HCT116 (cell line): ENCODE measurements at regions not wholly inside any gene's neighbourhood (a gene's known extent, or its start where the extent isn't known, plus 50 kb on each side); places are given as distances from the start of the nearest gene placed in this dataset.

Source experiments
- ATAC-seq: fragments of 200-7000 bp; cut with Tn5 transposase; 2 replicates; pipeline ENCODE4 v1.9.1; 2020; ENCODE audit warnings: mild to moderate bottlenecking, moderate library complexity
- BruUV-seq: library from RNA; stranded (reverse); fragments of 400-500 nt; replicated peaks from 2 replicates; lab custom pipeline; 2021; lab: Mats Ljungman, UMichigan
- CTCF ChIA-PET: fragments of 300-600 bp; sonication (Branson Sonifier 250); formaldehyde crosslinking; loops from one replicate; lab custom pipeline; 2021; ENCODE audit warnings: antibody characterized with exemption; lab: Charles Lee
- POLR2A ChIA-PET: fragments of 300-600, 350-600 bp; sonication (Branson Sonifier 250); formaldehyde crosslinking; loops from one replicate; lab custom pipeline; 2021; ENCODE audit warnings: antibody characterized with exemption; lab: Charles Lee
- RAD21 ChIA-PET, 2 experiments: fragments of 300-600 bp; sonication (Branson Sonifier 250); formaldehyde crosslinking; loops; one replicate each; lab custom pipeline; 2023; ENCODE audit warnings: low total read pairs in 2 of 2; ENCODE audit not compliant: uncharacterized antibody in 2 of 2, unreplicated experiment in 2 of 2, low non-redundant PET in 1 of 2; lab: Charles Lee
- DNase-seq: peaks from one replicate; pipeline ENCODE4 v3.0.0-alpha.2; 2010; ENCODE audit warnings: low read depth, low spot score
- H2AFZ ChIP-seq: fragments of 200-600 bp; shearing (Covaris generic), sonication (generic); 2 replicates; pipeline ENCODE4 v1.6.1; 2017; ENCODE audit warnings: low read depth, mixed run types, mixed read lengths, antibody characterized with exemption, low read length; ENCODE audit not compliant: poor library complexity, severe bottlenecking
- H3K27ac ChIP-seq: 2 replicates; pipeline ENCODE4 v1.5.1; 2012; ENCODE audit warnings: low read depth, low read length
- H3K27me3 ChIP-seq: fragments of 200-600 bp; sonication (generic); 2 replicates; pipeline ENCODE4 v1.6.1; 2016; ENCODE audit warnings: mixed run types, low read length, mixed read lengths; ENCODE audit not compliant: insufficient read depth
- H3K36me3 ChIP-seq, 2 experiments: fragments of 200-500 bp in 1 of 2; fragments of 200-600 bp in 1 of 2; sonication (Bioruptor generic) in 1 of 2; sonication (generic) in 1 of 2; 2 replicates each; pipeline versions ENCODE4 v1.5.1 to v1.6.1; 2014 to 2016; ENCODE audit warnings: low read length in 2 of 2, inconsistent platforms in 1 of 2, mixed read lengths in 1 of 2, mixed run types in 1 of 2; ENCODE audit not compliant: insufficient read depth in 2 of 2, control insufficient read depth in 1 of 2
- H3K4me1 ChIP-seq, 2 experiments: fragments of 200-600 bp in 1 of 2; sonication (generic) in 1 of 2; 2 replicates each; pipeline versions ENCODE4 v1.5.1 to v1.6.1; 2012 to 2017; ENCODE audit warnings: low read length in 2 of 2, inconsistent platforms in 1 of 2, mild to moderate bottlenecking in 1 of 2, mixed read lengths in 1 of 2, mixed run types in 1 of 2, moderate library complexity in 1 of 2; ENCODE audit not compliant: insufficient read depth in 2 of 2, control insufficient read depth in 1 of 2
- H3K4me2 ChIP-seq: fragments of 200-600 bp; sonication (generic); 2 replicates; pipeline ENCODE4 v1.6.1; 2017; ENCODE audit warnings: mixed run types, low read length, mixed read lengths
- H3K4me3 ChIP-seq, 2 experiments: fragments of 200-600 bp in 1 of 2; sonication (generic) in 1 of 2; replicated peaks in 1 of 2; 2 replicates each; pipeline ENCODE4 v1.5.1; 2011 to 2016; ENCODE audit warnings: low read length in 2 of 2, control low read depth in 1 of 2, low read depth in 1 of 2, mild to moderate bottlenecking in 1 of 2, mixed read lengths in 1 of 2, mixed run types in 1 of 2
- H3K79me2 ChIP-seq: fragments of 200-600 bp; sonication (generic); 2 replicates; pipeline ENCODE4 v1.6.1; 2017; ENCODE audit warnings: mild to moderate bottlenecking, mixed run types, low read length, moderate library complexity, mixed read lengths; ENCODE audit not compliant: insufficient read depth
- H3K9ac ChIP-seq: fragments of 200-600 bp; sonication (generic); 2 replicates; pipeline ENCODE4 v1.6.1; 2016; ENCODE audit warnings: low read length, mixed read lengths
- H3K9me2 ChIP-seq: fragments of 200-600 bp; sonication (generic), shearing (Covaris generic); 2 replicates; pipeline ENCODE4 v1.6.1; 2017; ENCODE audit warnings: mixed run types, mild to moderate bottlenecking, moderate library complexity; ENCODE audit not compliant: insufficient read depth
- H3K9me3 ChIP-seq, 2 experiments: fragments of 200-500 bp in 1 of 2; fragments of 200-600 bp in 1 of 2; sonication (Bioruptor generic) in 1 of 2; sonication (generic) in 1 of 2; 2 replicates each; pipeline ENCODE4 v1.6.1; 2014 to 2017; ENCODE audit warnings: low read length in 2 of 2, mixed read lengths in 2 of 2, inconsistent platforms in 1 of 2, low read depth in 1 of 2, mild to moderate bottlenecking in 1 of 2, mixed run types in 1 of 2, moderate library complexity in 1 of 2; ENCODE audit not compliant: control insufficient read depth in 1 of 2, insufficient read depth in 1 of 2
- H4K20me1 ChIP-seq: fragments of 200-600 bp; sonication (generic), shearing (Covaris generic); 2 replicates; pipeline ENCODE4 v1.6.1; 2017; ENCODE audit warnings: mixed run types, mild to moderate bottlenecking, moderate library complexity; ENCODE audit not compliant: insufficient read depth
- CBX3 ChIP-seq: IDR thresholded peaks from 2 replicates; pipeline ENCODE4 v1.6.1; 2012; ENCODE audit warnings: low read depth
- EGR1 ChIP-seq: IDR thresholded peaks from 2 replicates; pipeline ENCODE4 v1.6.1; 2012; ENCODE audit warnings: low read depth
- ELF1 ChIP-seq: IDR thresholded peaks from 2 replicates; pipeline ENCODE4 v1.6.1; 2012; ENCODE audit warnings: low read depth, borderline replicate concordance
- EZH2 ChIP-seq: fragments of 200-600 bp; sonication (generic); IDR thresholded peaks from 2 replicates; pipeline ENCODE4 v1.6.1; 2017; ENCODE audit warnings: antibody characterized with exemption, mixed run types
- JUND ChIP-seq: IDR thresholded peaks from 2 replicates; pipeline ENCODE4 v1.6.1; 2012
- POLR2AphosphoS5 ChIP-seq: IDR thresholded peaks from 2 replicates; pipeline ENCODE4 v1.6.1; 2011; ENCODE audit warnings: mild to moderate bottlenecking, low read depth, low read length, moderate library complexity
- RAD21 ChIP-seq: IDR thresholded peaks from 2 replicates; pipeline ENCODE4 v1.6.1; 2012; ENCODE audit warnings: low read depth, mild to moderate bottlenecking
- SIN3A ChIP-seq: IDR thresholded peaks from 2 replicates; pipeline ENCODE4 v1.6.1; 2012; ENCODE audit warnings: low read depth
- SP1 ChIP-seq: IDR thresholded peaks from 2 replicates; pipeline ENCODE4 v1.6.1; 2012; ENCODE audit warnings: low read depth
- SRF ChIP-seq: IDR thresholded peaks from 2 replicates; pipeline ENCODE4 v1.6.1; 2012; ENCODE audit warnings: low read depth
- ZNF274 ChIP-seq: fragments of 200-500 bp; sonication (Bioruptor generic); IDR thresholded peaks from 2 replicates; pipeline ENCODE4 v1.6.1; 2014; ENCODE audit warnings: mild to moderate bottlenecking, low read depth, low read length, inconsistent platforms
- intact Hi-C: fragments of 100-400 bp; cut with micrococcal nuclease; formaldehyde crosslinking; loops from 2 replicates; pipeline ENCODE4 v1.10.0; 2022
- TF ChIP-seq, protein P1 (sequence below), 3 experiments: fragments of 200-600 bp in 1 of 3; sonication (generic) in 1 of 3; IDR thresholded peaks in 2 of 3; conservative IDR thresholded peaks in 1 of 3; 2 replicates each; pipeline ENCODE4 v1.5.1; 2012 to 2017; ENCODE audit warnings: low read depth in 2 of 3, low read length in 2 of 3, antibody characterized with exemption in 1 of 3, borderline replicate concordance in 1 of 3, control low read depth in 1 of 3, mild to moderate bottlenecking in 1 of 3, mixed read lengths in 1 of 3, mixed run types in 1 of 3, moderate library complexity in 1 of 3; ENCODE audit not compliant: insufficient read depth in 1 of 3
- TF ChIP-seq, protein P2 (sequence below): IDR thresholded peaks from 2 replicates; pipeline ENCODE4 v1.6.1; 2012
- TF ChIP-seq, protein P3 (sequence below): IDR thresholded peaks from 2 replicates; pipeline ENCODE4 v1.6.1; 2011; ENCODE audit warnings: mild to moderate bottlenecking, low read length, moderate library complexity; ENCODE audit not compliant: insufficient replicate concordance; ENCODE audit errors: extremely low read depth
- TF ChIP-seq, protein P4 (sequence below): IDR thresholded peaks from 2 replicates; pipeline ENCODE4 v1.6.1; 2012; ENCODE audit warnings: low read depth

DNA sequence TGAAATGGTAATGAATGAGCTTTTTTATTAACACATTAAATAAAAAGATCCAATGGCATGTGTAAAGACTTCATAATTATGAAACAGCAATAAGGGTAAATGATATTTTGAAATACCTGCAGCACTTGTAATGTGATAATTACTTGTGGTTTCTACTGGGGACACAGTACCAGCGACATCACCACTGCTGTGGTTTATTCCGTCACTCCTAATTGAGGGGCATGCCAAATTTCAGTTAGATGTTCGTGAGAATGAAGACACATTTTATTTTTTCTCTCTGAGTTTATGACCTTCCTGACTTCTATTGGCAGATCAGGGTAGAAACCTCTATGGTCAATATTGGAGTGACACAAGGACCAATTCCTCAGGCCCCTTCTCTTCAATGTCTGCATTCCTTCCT lies 131.9 kb upstream of the XYLT1 start (continued):
- TF ChIP-seq, protein P1, sequence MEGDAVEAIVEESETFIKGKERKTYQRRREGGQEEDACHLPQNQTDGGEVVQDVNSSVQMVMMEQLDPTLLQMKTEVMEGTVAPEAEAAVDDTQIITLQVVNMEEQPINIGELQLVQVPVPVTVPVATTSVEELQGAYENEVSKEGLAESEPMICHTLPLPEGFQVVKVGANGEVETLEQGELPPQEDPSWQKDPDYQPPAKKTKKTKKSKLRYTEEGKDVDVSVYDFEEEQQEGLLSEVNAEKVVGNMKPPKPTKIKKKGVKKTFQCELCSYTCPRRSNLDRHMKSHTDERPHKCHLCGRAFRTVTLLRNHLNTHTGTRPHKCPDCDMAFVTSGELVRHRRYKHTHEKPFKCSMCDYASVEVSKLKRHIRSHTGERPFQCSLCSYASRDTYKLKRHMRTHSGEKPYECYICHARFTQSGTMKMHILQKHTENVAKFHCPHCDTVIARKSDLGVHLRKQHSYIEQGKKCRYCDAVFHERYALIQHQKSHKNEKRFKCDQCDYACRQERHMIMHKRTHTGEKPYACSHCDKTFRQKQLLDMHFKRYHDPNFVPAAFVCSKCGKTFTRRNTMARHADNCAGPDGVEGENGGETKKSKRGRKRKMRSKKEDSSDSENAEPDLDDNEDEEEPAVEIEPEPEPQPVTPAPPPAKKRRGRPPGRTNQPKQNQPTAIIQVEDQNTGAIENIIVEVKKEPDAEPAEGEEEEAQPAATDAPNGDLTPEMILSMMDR (IDR thresholded peaks at IDR 0.05 in 2 of 3, conservative IDR thresholded peaks at IDR 0.05 in 1 of 3; ENCODE audit: borderline replicate concordance in 1 of 3, insufficient read depth in 1 of 3, low read depth in 2 of 3, low read length in 2 of 3) = no peak
- TF ChIP-seq, all 23 proteins: peak for 0

DNA sequence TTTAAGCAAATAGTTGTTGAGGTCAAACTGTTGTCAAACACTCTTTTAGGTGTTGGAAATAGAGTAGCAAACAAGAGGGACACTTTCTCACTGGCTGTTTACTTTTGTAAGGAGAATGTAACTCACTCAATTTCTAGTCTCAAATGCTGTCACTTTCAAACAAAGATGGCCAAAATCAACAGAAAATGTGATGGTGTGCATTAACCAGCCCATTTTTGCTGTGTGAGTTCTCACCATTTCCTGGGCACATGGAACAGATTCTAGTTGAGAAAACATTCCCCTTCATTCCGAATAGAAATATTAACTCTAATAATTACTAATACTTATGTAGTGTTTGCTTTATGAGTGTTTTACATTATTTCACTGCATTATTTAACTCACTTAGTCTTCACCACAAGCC lies 128.2 kb upstream of the XYLT1 start:
- CTCF ChIA-PET = interaction anchor here (1.0 kb wide), 1 partner anchor 20 kb away, joined by 4 read pairs; no protein-coding TSS in a partner anchor
- TF ChIP-seq POLR2AphosphoS5 = no peak
- TF ChIP-seq, protein P2, sequence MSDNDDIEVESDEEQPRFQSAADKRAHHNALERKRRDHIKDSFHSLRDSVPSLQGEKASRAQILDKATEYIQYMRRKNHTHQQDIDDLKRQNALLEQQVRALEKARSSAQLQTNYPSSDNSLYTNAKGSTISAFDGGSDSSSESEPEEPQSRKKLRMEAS = no peak
- no peak for TF ChIP-seq SP1
- TF ChIP-seq RAD21 = no peak
- TF ChIP-seq ZNF274 = no peak
- no peak for TF ChIP-seq CBX3
- TF ChIP-seq, protein P3, sequence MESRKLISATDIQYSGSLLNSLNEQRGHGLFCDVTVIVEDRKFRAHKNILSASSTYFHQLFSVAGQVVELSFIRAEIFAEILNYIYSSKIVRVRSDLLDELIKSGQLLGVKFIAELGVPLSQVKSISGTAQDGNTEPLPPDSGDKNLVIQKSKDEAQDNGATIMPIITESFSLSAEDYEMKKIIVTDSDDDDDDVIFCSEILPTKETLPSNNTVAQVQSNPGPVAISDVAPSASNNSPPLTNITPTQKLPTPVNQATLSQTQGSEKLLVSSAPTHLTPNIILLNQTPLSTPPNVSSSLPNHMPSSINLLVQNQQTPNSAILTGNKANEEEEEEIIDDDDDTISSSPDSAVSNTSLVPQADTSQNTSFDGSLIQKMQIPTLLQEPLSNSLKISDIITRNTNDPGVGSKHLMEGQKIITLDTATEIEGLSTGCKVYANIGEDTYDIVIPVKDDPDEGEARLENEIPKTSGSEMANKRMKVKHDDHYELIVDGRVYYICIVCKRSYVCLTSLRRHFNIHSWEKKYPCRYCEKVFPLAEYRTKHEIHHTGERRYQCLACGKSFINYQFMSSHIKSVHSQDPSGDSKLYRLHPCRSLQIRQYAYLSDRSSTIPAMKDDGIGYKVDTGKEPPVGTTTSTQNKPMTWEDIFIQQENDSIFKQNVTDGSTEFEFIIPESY = no peak
- TF ChIP-seq EZH2 = no peak
- TF ChIP-seq SRF = no peak
- TF ChIP-seq JUND = no peak
- no peak for TF ChIP-seq EGR1
- TF ChIP-seq, protein P4, sequence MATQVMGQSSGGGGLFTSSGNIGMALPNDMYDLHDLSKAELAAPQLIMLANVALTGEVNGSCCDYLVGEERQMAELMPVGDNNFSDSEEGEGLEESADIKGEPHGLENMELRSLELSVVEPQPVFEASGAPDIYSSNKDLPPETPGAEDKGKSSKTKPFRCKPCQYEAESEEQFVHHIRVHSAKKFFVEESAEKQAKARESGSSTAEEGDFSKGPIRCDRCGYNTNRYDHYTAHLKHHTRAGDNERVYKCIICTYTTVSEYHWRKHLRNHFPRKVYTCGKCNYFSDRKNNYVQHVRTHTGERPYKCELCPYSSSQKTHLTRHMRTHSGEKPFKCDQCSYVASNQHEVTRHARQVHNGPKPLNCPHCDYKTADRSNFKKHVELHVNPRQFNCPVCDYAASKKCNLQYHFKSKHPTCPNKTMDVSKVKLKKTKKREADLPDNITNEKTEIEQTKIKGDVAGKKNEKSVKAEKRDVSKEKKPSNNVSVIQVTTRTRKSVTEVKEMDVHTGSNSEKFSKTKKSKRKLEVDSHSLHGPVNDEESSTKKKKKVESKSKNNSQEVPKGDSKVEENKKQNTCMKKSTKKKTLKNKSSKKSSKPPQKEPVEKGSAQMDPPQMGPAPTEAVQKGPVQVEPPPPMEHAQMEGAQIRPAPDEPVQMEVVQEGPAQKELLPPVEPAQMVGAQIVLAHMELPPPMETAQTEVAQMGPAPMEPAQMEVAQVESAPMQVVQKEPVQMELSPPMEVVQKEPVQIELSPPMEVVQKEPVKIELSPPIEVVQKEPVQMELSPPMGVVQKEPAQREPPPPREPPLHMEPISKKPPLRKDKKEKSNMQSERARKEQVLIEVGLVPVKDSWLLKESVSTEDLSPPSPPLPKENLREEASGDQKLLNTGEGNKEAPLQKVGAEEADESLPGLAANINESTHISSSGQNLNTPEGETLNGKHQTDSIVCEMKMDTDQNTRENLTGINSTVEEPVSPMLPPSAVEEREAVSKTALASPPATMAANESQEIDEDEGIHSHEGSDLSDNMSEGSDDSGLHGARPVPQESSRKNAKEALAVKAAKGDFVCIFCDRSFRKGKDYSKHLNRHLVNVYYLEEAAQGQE = no peak
- no peak for TF ChIP-seq SIN3A
- TF ChIP-seq ELF1 = no peak
- TF ChIP-seq, all 23 proteins: peak for 0
- no peaks in the 10 kb centered on the region for H3K9me3 ChIP-seq
- no TSS peak for BruUV-seq
- ChIA-PET RAD21 (no interaction called here), POLR2A (no interaction called here)
- no peaks in the 10 kb centered on the region for H3K9me2 ChIP-seq
- DNase-seq (no peak), ATAC-seq (no peak)
- H3K4me3 ChIP-seq = no peak overlapping the region
- no peak overlapping the region for H3K27ac ChIP-seq
- H3K36me3 ChIP-seq = no peaks in the 10 kb centered on the region
- H4K20me1 ChIP-seq = no peaks in the 10 kb centered on the region
- no peak overlapping the region for H3K9ac ChIP-seq
- H2AFZ ChIP-seq = no peak overlapping the region
- intact Hi-C loops = no loop called here
- H3K27me3 ChIP-seq = peaks cover 32% of the 10 kb centered on the region
- H3K79me2 ChIP-seq = no peaks in the 10 kb centered on the region
- H3K4me1 ChIP-seq = no peaks in the 10 kb centered on the region
- no peak overlapping the region for H3K4me2 ChIP-seq
